Endothelial cell (in vitro differentiated cells): ENCODE measurements at regions not wholly inside any gene's neighbourhood (a gene's known extent, or its start where the extent isn't known, plus 50 kb on each side); places are given as distances from the start of the nearest gene placed in this dataset.

Experiments used
- DNase-seq: peaks from one replicate; pipeline ENCODE4 v3.0.0; 2021; ENCODE audit warnings: low spot score
- H3K27ac Mint-ChIP-seq: one replicate; pipeline ENCODE4 v1.8.0; 2021; ENCODE audit warnings: mixed read lengths, inconsistent platforms; ENCODE audit not compliant: unreplicated experiment
- H3K27me3 Mint-ChIP-seq: one replicate; pipeline ENCODE4 v1.8.0; 2021; ENCODE audit warnings: mild to moderate bottlenecking, moderate library complexity, mixed read lengths, inconsistent platforms; ENCODE audit not compliant: unreplicated experiment
- H3K36me3 Mint-ChIP-seq: one replicate; pipeline ENCODE4 v1.8.0; 2021; ENCODE audit warnings: mild to moderate bottlenecking, low read depth, mixed read lengths, inconsistent platforms; ENCODE audit not compliant: unreplicated experiment
- H3K4me1 Mint-ChIP-seq: one replicate; pipeline ENCODE4 v1.8.0; 2021; ENCODE audit warnings: mild to moderate bottlenecking, mixed read lengths, inconsistent platforms; ENCODE audit not compliant: unreplicated experiment
- H3K4me3 Mint-ChIP-seq: one replicate; pipeline ENCODE4 v1.8.0; 2021; ENCODE audit warnings: mild to moderate bottlenecking, mixed read lengths, inconsistent platforms; ENCODE audit not compliant: unreplicated experiment
- H3K9me3 Mint-ChIP-seq: one replicate; pipeline ENCODE4 v1.8.0; 2021; ENCODE audit warnings: mixed read lengths, inconsistent platforms; ENCODE audit not compliant: unreplicated experiment
- CTCF ChIP-seq: fragments of 200-600 bp; sonication (generic); IDR thresholded peaks from one replicate; pipeline ENCODE4 v1.5.0; 2021; ENCODE audit warnings: antibody characterized with exemption; ENCODE audit not compliant: unreplicated experiment

- H3K4me1 Mint-ChIP-seq = no peaks in the 10 kb centered on the region
- no peak for TF ChIP-seq CTCF
- no peaks in the 10 kb centered on the region for H3K27me3 Mint-ChIP-seq
- H3K27ac Mint-ChIP-seq = no peak overlapping the region
- H3K4me3 Mint-ChIP-seq = no peak overlapping the region
- no peak for DNase-seq
- H3K9me3 Mint-ChIP-seq = no peaks in the 10 kb centered on the region
- H3K36me3 Mint-ChIP-seq = no peaks in the 10 kb centered on the region
Observed at GRCh38 chr5:160922311-160922710, 70.3 kb upstream of the ATP10B start.

GRCh38 chr5:160921423-160922285 is 69.6 kb upstream of the ATP10B start:
- Mint-ChIP-seq H3K27me3 (no peaks in the 10 kb centered on the region), H3K27ac (no peak overlapping the region), H3K4me3 (no peak overlapping the region), H3K9me3 (no peaks in the 10 kb centered on the region), H3K36me3 (no peaks in the 10 kb centered on the region), H3K4me1 (no peaks in the 10 kb centered on the region)
- no peak for TF ChIP-seq CTCF
- no peak for DNase-seq

GRCh38 chr5:160919626-160920025 is 67.6 kb upstream of the ATP10B start:
- H3K9me3 Mint-ChIP-seq = no peaks in the 10 kb centered on the region
- TF ChIP-seq CTCF = no peak

GRCh38 chr5:160918386-160918785 is 66.4 kb upstream of the ATP10B start:
- Mint-ChIP-seq H3K27ac (no peak overlapping the region), H3K4me1 (no peaks in the 10 kb centered on the region), H3K9me3 (no peaks in the 10 kb centered on the region), H3K36me3 (no peaks in the 10 kb centered on the region), H3K27me3 (no peaks in the 10 kb centered on the region), H3K4me3 (no peak overlapping the region)
- no peak for DNase-seq
- TF ChIP-seq CTCF = no peak

More at GRCh38 chr5:160919626-160920025, 67.6 kb upstream of the ATP10B start:
- Mint-ChIP-seq H3K36me3 (no peaks in the 10 kb centered on the region), H3K27me3 (no peaks in the 10 kb centered on the region), H3K27ac (no peak overlapping the region), H3K4me3 (no peak overlapping the region), H3K4me1 (no peaks in the 10 kb centered on the region)
- no peak for DNase-seq

GRCh38 chr5:160906090-160906489 is 54.1 kb upstream of the ATP10B start:
- Mint-ChIP-seq H3K4me1 (peaks cover 3% of the 10 kb centered on the region), H3K4me3 (no peak overlapping the region), H3K9me3 (no peaks in the 10 kb centered on the region), H3K36me3 (no peaks in the 10 kb centered on the region), H3K27ac (no peak overlapping the region), H3K27me3 (no peaks in the 10 kb centered on the region)
- no peak for TF ChIP-seq CTCF
- no peak for DNase-seq
